ENCODE measurements at regions not wholly inside any gene's neighbourhood (a gene's known extent, or its start where the extent isn't known, plus 50 kb on each side); places are given as distances from the start of the nearest gene placed in this dataset.

GRCh38 chrX:44785652-44786051 lies 58.2 kb upstream of the DUSP21 start:
- TF ChIP-seq CTCF (IDR thresholded peaks at IDR 0.05) (no peak), POLR2AphosphoS5 (IDR thresholded peaks at IDR 0.05) (no peak), EP300 (IDR thresholded peaks at IDR 0.05; ENCODE audit: low read depth) (no peak), POLR2A (IDR thresholded peaks at IDR 0.05) (no peak)
